Activated T-cell treated with anti-CD3 and anti-CD28 coated beads for 1 hour (primary cell): ENCODE measurements at regions not wholly inside any gene's neighbourhood (a gene's known extent, or its start where the extent isn't known, plus 50 kb on each side); places are given as distances from the start of the nearest gene placed in this dataset.

ENCODE experiments used
- DNase-seq: peaks from one replicate; pipeline ENCODE4 v3.0.0-alpha.2; 2020; ENCODE audit warnings: low read depth

GRCh38 chr11:129590753-129591475 lies 215.3 kb downstream of the BARX2 start:
- DNase-seq: no peak

GRCh38 chr11:129591527-129591926 lies 215.9 kb downstream of the BARX2 start:
- DNase-seq: no peak

- DNase-seq: no peak
These were observed 216.5 kb downstream of the BARX2 start for GRCh38 chr11:129592191-129592590.

GRCh38 chr11:129593098-129593497 lies 217.4 kb downstream of the BARX2 start:
- no peak for DNase-seq

GRCh38 chr11:129595038-129595962 lies 219.7 kb downstream of the BARX2 start:
- DNase-seq: no peak

GRCh38 chr11:129596351-129596750 lies 219.3 kb upstream of the TMEM45B start:
- no peak for DNase-seq

DNA sequence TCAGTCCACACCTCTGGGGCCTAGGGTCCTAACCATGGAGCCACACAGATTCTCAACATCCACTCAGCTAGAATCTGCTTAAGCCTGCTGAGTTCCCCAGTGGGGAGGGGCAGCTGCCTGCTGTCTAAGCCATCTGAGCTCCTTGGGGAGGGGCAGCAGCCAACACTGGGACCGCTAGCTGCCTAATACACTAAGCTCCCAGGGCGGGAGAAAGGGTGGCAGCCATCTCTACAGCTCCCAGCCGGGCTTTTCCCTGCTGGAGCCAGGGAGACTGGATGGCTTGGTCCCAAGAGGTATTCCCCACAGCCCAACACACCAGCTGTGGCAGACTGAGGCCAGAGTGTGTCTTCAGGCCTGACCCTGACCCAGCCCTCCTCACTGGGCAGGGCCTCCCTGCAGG lies 217.3 kb upstream of the TMEM45B start:
- no peak for DNase-seq

- DNase-seq: no peak
These were observed 209.8 kb upstream of the TMEM45B start for GRCh38 chr11:129605815-129606214.

DNA sequence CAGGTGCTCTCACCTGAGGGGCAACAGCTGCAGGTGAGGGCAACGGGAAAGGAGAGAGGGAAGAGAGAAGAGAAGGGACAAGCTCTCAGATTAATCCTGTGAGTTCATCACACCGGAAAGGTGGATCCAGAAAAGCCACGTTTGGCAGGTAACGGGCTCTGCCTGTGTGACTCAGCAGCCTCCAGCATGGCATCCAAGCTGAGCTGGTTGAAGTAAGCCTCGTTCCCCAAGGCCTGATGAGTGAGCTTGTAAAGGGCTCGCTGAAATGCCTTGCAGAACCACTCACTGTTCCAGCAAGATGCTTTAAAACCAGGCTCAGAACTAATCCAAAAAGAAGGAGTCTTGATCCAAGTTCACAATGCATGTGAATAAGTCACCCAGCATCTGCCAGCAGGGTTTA lies 206.9 kb upstream of the TMEM45B start:
- no peak for DNase-seq

DNA sequence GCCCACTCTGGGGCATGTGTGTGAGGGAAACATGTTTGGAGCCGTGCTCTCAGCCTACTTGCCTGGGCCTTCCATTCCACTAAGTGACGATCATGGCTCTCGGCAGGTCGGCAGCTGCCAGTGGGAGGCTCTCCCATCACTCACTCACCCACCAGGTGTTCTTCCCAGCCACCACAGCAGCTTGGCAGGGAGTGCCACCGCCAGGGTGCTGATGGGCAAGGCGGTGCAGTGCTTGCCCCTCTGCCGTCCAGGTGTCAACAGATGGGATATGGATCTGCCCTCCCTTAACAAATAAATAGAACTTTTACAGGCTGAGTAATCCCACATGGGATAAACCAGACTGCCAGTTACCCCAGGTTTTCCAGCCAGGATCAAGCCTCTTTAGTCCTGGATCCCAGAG lies 205.5 kb upstream of the TMEM45B start:
- DNase-seq: no peak

- no peak for DNase-seq
These were observed 205.1 kb upstream of the TMEM45B start for GRCh38 chr11:129610545-129610944.

GRCh38 chr11:129611661-129612446 lies 203.8 kb upstream of the TMEM45B start:
- no peak for DNase-seq

DNA sequence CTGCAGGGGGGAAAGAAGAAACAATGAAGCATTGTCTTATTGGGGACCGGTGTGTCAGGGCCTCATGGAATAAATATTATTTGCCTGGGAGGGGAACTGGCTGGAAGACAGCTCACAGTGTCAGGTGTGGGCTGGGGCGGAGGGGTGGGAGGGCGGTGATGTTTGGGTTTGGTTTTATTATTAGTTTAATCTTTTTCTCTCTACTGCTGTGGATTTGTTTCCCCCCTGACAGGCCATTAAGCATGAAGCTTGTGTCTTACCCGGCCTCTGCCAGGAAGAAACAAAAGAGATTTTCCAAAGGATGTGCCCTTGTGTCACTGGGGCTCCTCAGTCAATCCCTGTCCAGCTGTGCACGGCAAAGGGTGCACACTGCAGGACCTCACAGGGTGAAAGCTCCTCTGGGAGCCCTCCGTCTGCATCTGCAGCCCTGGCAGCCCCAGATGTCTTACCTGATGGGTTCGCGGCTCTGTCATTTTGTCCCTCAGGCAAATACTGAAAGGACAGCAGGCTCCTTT lies 203.1 kb upstream of the TMEM45B start:
- DNase-seq: no peak

DNA sequence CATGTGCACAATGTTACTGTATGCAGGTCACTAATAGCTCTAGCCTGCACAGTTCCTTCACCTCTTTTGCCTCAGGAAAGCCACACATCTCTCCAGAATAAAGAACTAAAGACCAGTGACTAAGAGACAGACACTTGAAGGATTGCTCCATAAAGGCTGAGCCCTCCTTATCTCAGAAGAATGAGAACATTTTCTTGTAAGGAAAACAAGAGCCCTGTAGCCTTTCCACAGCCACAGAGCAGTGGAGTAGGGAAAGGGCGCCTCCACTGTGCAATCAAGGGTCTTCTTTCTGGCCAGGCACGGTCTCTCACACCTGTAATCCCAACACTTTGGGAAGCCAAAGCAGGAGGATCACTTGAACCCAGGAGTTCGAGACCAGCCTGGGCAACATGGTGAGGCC lies 202.6 kb upstream of the TMEM45B start:
- DNase-seq: no peak

GRCh38 chr11:129614256-129614944 lies 201.2 kb upstream of the TMEM45B start:
- no peak for DNase-seq

DNA sequence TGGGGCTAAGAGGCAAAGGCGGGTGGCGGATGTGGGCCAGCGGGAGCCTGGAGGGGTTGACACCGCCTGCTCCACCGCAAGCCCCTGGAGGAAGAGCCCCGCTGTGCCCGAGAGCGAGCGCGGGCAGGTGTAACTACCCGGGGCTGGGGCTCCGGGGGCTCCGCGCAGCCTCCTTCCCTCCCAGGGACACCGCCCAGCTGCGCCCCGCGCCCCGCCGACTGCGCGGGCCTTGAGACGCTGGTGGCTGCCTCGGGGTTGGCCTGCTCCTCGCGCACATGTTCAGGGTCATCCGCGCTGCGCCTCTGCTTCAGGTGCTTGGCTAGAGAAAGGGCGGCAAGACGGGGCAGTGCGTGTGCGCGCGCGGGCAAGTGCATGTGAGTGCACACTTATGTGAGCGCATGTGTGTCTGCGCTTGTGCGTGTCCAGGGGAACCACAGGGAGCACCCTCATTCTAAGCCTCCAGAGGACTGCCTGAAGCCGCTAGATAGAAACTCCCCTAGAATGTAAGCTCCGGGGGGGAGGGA lies 197.5 kb upstream of the TMEM45B start:
- DNase-seq: no peak

DNA sequence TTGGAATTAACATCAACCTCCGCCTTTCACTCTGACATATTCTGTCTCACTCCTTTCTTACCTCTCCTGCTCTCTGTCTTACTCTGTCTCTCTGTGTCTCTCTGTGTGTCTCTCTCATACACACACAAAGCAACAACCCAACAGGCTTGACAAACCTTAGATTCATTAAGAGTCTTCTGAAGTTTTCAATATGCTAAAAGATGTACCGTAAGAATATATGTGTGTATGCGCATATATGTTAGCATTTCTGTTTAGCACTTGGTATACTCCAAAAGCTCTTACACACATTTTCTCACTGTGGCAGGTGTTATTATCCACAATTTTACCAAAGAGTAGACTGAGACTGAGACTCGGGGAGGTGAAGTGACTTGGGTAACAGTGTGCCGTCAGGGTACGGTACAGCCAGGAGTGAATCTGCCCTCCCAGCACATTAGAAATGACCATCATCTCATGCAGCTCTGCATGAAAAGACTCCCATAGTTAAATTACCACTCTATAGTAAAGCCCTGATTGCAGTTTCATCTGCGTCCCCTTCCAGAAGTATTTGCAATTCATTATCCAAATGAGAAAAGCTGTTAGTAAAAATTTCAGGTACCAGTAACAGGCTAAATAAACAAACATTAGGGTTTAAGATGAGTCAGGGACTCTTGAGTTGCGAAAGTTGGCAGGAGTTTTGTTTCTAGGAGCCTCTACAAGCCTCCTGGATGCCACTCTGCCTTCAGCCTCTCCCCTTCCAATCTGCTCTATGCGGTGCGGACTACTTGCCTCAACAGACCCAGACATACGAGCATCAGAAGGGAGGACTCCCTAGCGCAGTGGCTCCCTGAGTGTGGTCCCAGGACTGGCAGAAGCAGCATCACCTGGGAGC lies 195.2 kb upstream of the TMEM45B start:
- DNase-seq: no peak

DNA sequence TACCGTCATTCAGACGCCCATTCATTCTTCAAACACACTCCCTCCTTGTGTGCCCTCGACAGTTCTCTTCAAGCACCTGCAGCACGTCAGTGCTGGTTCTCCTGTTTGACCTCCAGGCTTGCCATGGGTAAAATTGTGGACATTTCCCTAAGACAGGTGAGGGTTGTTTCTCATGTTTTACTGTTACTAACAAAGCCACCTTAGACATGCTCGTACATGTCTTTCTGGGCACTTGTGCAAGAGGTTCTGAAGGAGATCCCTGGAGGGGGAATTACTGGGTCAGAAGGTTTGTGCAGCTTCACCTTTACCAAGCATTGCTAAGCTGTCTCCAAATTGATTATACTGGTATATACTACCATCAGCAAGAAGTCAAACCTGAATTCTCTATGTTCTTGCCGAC lies 189.7 kb upstream of the TMEM45B start:
- no peak for DNase-seq

DNA sequence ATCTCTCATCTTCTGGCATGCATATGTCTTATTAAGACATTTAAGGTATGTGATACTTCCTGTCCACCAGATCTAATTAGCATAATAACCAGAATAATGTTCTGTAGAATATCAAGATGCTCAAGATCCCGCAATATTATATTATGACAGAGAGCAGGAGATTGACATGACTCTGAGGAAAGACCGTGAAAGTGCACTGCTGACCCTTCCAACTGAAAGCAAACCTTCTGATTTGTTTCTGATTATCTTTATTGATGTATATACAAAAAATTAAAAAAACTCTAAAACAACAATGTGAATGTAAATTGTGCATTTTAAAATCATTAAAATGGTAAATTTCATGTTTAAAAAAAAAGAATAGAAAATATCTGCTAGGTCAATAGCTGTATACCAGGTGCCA lies 184.4 kb upstream of the TMEM45B start:
- DNase-seq: no peak

GRCh38 chr11:129636926-129637325 lies 178.7 kb upstream of the TMEM45B start:
- no peak for DNase-seq
